ENCODE measurements at regions not wholly inside any gene's neighbourhood (a gene's known extent, or its start where the extent isn't known, plus 50 kb on each side); places are given as distances from the start of the nearest gene placed in this dataset.

DNA sequence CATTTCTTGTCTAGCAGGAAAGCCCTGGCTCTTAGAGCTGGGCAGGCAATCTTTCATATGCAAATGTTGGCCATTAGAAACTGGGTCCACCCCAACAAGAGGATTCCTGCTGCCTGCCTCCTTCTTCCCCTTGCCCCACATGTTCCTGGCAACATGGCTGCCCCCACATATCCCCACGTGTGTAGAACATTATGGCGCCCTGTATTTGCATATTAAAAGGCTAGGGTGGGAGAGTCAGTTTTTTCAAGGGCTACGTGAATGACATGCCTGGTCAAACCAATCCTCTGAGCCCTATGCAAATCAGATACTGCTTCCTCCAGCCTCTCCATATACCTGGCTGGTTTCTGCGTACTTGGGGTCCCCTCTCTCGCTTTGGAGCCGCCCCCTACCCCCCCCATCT, 514.0 kb downstream of the FUT8 start:
- TF ChIP-seq, protein P1, sequence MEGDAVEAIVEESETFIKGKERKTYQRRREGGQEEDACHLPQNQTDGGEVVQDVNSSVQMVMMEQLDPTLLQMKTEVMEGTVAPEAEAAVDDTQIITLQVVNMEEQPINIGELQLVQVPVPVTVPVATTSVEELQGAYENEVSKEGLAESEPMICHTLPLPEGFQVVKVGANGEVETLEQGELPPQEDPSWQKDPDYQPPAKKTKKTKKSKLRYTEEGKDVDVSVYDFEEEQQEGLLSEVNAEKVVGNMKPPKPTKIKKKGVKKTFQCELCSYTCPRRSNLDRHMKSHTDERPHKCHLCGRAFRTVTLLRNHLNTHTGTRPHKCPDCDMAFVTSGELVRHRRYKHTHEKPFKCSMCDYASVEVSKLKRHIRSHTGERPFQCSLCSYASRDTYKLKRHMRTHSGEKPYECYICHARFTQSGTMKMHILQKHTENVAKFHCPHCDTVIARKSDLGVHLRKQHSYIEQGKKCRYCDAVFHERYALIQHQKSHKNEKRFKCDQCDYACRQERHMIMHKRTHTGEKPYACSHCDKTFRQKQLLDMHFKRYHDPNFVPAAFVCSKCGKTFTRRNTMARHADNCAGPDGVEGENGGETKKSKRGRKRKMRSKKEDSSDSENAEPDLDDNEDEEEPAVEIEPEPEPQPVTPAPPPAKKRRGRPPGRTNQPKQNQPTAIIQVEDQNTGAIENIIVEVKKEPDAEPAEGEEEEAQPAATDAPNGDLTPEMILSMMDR (IDR thresholded peaks at IDR 0.05; ENCODE audit: borderline replicate concordance, insufficient read depth, low read depth, low read length): no peak
- no peak overlapping the region for H3K4me3 ChIP-seq (ENCODE audit: low read depth, low read length)

DNA sequence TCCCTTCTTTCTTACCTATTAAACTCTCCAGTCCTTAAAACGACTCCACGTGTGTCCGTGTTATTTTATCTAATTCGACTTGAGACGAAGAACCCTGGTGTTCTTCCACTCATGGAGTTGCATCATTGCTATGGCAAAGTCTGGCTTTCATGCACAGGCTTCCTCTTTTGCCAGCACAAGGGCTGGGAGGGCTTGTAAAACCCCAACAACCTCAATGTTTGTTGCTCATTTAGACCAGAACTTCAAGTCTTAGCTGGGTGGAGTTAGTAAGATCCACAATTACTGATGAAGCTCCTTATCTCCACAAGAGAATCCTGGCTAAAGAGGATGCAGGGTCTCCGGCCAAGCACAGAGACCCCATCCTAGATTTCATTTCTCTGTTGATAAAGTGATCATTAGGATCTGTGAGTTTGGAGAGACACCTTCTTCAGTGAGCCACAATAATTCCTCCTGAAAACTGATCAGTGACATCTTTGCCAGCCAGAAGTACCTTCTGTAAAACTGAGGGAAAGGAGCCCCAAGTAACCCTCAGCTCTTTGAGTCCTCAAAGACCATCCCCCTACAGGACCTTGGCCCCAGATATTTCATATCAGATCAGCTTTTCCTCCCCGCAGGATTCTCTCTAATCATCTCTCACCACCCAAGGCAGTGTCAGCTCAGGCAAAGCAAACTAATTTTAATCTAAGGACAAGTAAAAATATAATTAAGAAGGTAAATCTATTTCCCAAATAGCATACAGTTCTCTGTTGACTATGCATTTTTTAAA, 514.6 kb downstream of the FUT8 start:
- no peak overlapping the region for H3K4me3 ChIP-seq (ENCODE audit: low read depth, low read length)
- TF ChIP-seq, protein P1 (IDR thresholded peaks at IDR 0.05; ENCODE audit: borderline replicate concordance, insufficient read depth, low read depth, low read length): no peak

DNA sequence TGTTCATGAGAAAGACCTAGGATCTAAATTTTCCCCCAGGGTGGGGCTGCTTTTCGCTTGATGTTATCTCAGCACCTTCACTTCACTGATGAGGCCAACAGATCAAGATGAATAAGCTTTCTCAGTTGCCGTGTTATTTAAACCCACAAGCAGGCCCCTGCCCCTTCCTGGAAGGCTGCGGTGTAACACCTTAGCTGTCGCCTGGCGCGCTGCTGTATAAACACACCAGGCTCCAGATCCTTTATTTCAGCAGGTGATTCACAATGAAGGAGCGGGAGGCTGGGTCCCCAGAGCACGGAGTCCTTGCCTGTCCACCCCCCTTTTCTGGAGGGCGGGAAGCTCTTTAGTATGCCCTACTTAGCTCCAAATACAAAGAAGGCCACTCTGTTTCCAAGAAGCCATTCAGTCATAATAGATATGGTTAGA, 515.4 kb downstream of the FUT8 start:
- no peak overlapping the region for H3K4me3 ChIP-seq (ENCODE audit: low read depth, low read length)
- TF ChIP-seq, protein P1 (IDR thresholded peaks at IDR 0.05; ENCODE audit: borderline replicate concordance, insufficient read depth, low read depth, low read length): no peak

DNA sequence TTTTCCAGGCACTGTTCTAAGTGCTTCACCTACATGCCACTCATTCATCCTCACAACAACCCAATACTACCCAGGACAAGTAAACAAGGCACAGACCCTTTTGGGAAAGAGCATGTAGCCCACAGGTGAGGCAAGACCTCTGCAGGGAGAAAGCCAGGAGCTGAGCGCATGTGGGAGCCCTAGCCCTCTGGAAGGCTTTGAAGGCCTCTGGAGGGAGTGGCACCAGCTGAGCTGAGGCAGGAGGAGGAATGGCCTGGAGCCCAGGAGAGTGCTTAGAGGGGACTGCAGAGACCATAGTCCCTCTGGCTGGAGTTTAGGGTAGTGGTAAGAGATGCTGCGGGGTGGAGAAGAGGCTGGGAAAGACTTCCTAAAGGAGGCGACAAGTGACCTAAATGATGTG, 516.5 kb downstream of the FUT8 start:
- TF ChIP-seq, protein P1 (IDR thresholded peaks at IDR 0.05; ENCODE audit: borderline replicate concordance, insufficient read depth, low read depth, low read length): no peak
- no peak overlapping the region for H3K4me3 ChIP-seq (ENCODE audit: low read depth, low read length)

DNA sequence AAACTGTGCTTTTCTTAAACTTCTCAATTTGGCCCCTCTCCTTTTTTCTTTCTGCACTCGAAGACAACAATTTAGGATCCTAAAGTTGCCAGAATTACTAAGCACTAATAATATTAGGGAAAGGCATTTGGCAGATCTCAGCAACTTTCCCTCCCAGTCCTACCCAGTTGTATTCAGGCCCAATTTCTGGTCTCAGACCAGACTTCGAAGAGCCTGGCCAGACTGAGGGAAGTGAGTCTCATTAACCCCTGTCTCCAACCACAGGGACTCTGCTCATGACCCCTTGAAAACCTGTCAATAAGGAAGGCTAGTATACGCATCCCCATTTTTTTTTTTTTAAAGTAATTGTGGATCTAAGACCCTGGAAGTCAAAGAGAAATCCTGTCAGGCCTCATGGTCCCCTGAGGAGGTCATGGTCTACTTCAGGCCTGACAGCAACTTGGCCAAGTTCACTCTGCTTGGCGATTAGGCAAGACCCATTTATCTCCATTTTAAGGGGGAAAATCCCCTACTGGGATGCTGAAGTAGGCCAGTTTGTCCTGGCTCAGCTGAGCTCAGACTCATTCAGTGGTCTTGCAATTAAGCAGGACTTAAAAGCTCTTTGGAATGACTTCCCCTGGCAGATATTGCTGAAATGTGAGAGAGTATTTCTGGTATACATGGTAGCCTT, 521.0 kb downstream of the FUT8 start:
- H3K4me3 ChIP-seq (ENCODE audit: low read depth, low read length): no peak overlapping the region
- TF ChIP-seq, protein P1 (IDR thresholded peaks at IDR 0.05; ENCODE audit: borderline replicate concordance, insufficient read depth, low read depth, low read length): no peak

DNA sequence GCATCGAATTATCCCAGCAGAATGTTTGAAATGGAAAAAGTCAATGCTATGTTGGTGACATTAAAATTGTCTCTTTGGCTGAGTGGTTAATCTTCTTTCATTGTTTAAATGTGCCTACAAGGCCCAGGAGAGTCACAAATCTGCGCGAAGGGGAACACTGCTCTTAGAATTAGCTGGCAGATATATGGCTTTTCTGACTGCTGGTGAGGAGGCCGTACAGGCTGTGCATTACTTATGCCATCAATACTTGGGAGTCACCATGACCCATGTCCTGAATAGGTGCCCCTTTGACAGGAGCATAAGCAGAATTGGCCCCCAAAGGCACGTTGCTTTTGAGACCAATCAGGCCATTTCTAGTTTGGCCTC, 521.5 kb downstream of the FUT8 start:
- TF ChIP-seq, protein P1 (IDR thresholded peaks at IDR 0.05; ENCODE audit: borderline replicate concordance, insufficient read depth, low read depth, low read length): no peak
- H3K4me3 ChIP-seq (ENCODE audit: low read depth, low read length): no peak overlapping the region

Data from GM12875 (cell line).